ENCODE measurements at regions not wholly inside any gene's neighbourhood (a gene's known extent, or its start where the extent isn't known, plus 50 kb on each side); places are given as distances from the start of the nearest gene placed in this dataset.

- no peak for DNase-seq
Measured at GRCh38 chr16:64397945-64398508, 723.8 kb downstream of the CDH11 start.

GRCh38 chr16:64397042-64397441, 724.8 kb downstream of the CDH11 start:
- DNase-seq = no peak

GRCh38 chr16:64394061-64394460, 727.8 kb downstream of the CDH11 start:
- DNase-seq = no peak

GRCh38 chr16:64392456-64392855, 729.4 kb downstream of the CDH11 start:
- DNase-seq = no peak

GRCh38 chr16:64391063-64391600, 730.7 kb downstream of the CDH11 start:
- no peak for DNase-seq

- DNase-seq = no peak
Measured at GRCh38 chr16:64390102-64390501, 731.8 kb downstream of the CDH11 start.

- no peak for DNase-seq
Measured at GRCh38 chr16:64384636-64385035, 737.2 kb downstream of the CDH11 start.

GRCh38 chr16:64381979-64382378, 739.9 kb downstream of the CDH11 start:
- no peak for DNase-seq

GRCh38 chr16:64380751-64381150, 741.1 kb downstream of the CDH11 start:
- DNase-seq = no peak

GRCh38 chr16:64375391-64375980, 746.4 kb downstream of the CDH11 start:
- DNase-seq = no peak

GRCh38 chr16:64370112-64370511, 751.8 kb downstream of the CDH11 start:
- DNase-seq = no peak

- DNase-seq = no peak
Measured at GRCh38 chr16:64365448-64365931, 756.4 kb downstream of the CDH11 start.

- DNase-seq = no peak
Measured at GRCh38 chr16:64364894-64365293, 757.0 kb downstream of the CDH11 start.

- DNase-seq = no peak
Measured at GRCh38 chr16:64364416-64364815, 757.4 kb downstream of the CDH11 start.

GRCh38 chr16:64364016-64364415, 757.8 kb downstream of the CDH11 start:
- DNase-seq = no peak

- no peak for DNase-seq
Measured at GRCh38 chr16:64363039-64363438, 758.8 kb downstream of the CDH11 start.

- no peak for DNase-seq
Measured at GRCh38 chr16:64362193-64362592, 759.7 kb downstream of the CDH11 start.

GRCh38 chr16:64361753-64362152, 760.1 kb downstream of the CDH11 start:
- no peak for DNase-seq

- DNase-seq = no peak
Measured at GRCh38 chr16:64358291-64358690, 763.6 kb downstream of the CDH11 start.

GRCh38 chr16:64356267-64356666, 765.6 kb downstream of the CDH11 start:
- no peak for DNase-seq

- no peak for DNase-seq
Measured at GRCh38 chr16:64352246-64352645, 769.6 kb downstream of the CDH11 start.

- no peak for DNase-seq
Measured at GRCh38 chr16:64351121-64351520, 770.7 kb downstream of the CDH11 start.

- DNase-seq = no peak
Measured at GRCh38 chr16:64346080-64346479, 775.8 kb downstream of the CDH11 start.

- DNase-seq = no peak
Measured at GRCh38 chr16:64345142-64345541, 776.7 kb downstream of the CDH11 start.

Data from midbrain (tissue), 1 donor.